ACC112 (cell line): ENCODE measurements at regions not wholly inside any gene's neighbourhood (a gene's known extent, or its start where the extent isn't known, plus 50 kb on each side); places are given as distances from the start of the nearest gene placed in this dataset.
A peak's percentile ranks its signal among the peaks of the same experiment; 100 is the strongest.

Experiments used
- H2AFZ ChIP-seq: fragments of 200-600 bp; sonication (generic); one replicate; pipeline ENCODE4 v1.6.0; 2017; ENCODE audit warnings: antibody characterized with exemption, low read length; ENCODE audit not compliant: unreplicated experiment
- H3K27ac ChIP-seq: fragments of 200-600 bp; sonication (generic); 2 replicates; pipeline ENCODE4 v1.5.1; 2014; ENCODE audit warnings: low read depth, mild to moderate bottlenecking, antibody characterized with exemption, low read length, moderate library complexity
- H3K27me3 ChIP-seq: fragments of 200-600 bp; sonication (generic); 2 replicates; pipeline ENCODE4 v1.6.1; 2014; ENCODE audit warnings: mild to moderate bottlenecking, antibody characterized with exemption, low read length, moderate library complexity, mixed read lengths; ENCODE audit not compliant: insufficient read depth
- H3K36me3 ChIP-seq: fragments of 200-600 bp; sonication (generic); 2 replicates; pipeline ENCODE4 v1.6.1; 2016; ENCODE audit warnings: mild to moderate bottlenecking, antibody characterized with exemption, low read length, moderate library complexity, mixed read lengths; ENCODE audit not compliant: insufficient read depth
- H3K4me1 ChIP-seq: fragments of 200-600 bp; sonication (generic); one replicate; pipeline ENCODE4 v1.6.1; 2016; ENCODE audit warnings: low read length, mixed read lengths; ENCODE audit not compliant: insufficient read depth, unreplicated experiment, control insufficient read depth
- H3K4me3 ChIP-seq: fragments of 200-600 bp; sonication (generic); 2 replicates; pipeline ENCODE4 v1.5.1; 2014; ENCODE audit warnings: mild to moderate bottlenecking, low read depth, low read length
- H3K79me2 ChIP-seq: fragments of 200-600 bp; sonication (generic); one replicate; pipeline ENCODE4 v1.6.0; 2016; ENCODE audit warnings: low read length; ENCODE audit not compliant: control insufficient read depth, unreplicated experiment, insufficient read depth

DNA sequence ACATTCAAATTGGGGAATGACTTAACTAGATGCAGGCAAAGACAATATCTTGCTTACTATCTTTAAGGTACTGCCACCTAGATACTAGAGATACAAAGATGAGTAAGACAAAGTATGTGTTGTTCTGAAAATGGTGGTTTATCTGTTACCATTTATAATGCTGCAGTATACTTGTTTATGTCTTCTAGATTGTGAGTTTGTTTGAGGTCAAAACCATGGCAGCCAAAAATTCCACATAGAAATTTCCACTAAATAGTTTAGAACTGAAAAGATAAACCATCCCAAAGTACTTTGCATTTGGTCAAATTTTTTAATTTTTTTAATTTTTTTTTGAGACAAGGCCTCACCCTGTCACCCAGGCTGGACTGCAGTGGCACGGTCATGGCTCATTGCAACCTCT is 150.8 kb downstream of the SOX4 start:
- H3K79me2 ChIP-seq: no peaks in the 10 kb centered on the region
- no peak overlapping the region for H3K4me3 ChIP-seq
- H3K4me1 ChIP-seq: peaks cover 23% of the 10 kb centered on the region
- H3K27me3 ChIP-seq: no peaks in the 10 kb centered on the region
- no peak overlapping the region for H2AFZ ChIP-seq
- H3K36me3 ChIP-seq: no peaks in the 10 kb centered on the region
- H3K27ac ChIP-seq: no peak overlapping the region

DNA sequence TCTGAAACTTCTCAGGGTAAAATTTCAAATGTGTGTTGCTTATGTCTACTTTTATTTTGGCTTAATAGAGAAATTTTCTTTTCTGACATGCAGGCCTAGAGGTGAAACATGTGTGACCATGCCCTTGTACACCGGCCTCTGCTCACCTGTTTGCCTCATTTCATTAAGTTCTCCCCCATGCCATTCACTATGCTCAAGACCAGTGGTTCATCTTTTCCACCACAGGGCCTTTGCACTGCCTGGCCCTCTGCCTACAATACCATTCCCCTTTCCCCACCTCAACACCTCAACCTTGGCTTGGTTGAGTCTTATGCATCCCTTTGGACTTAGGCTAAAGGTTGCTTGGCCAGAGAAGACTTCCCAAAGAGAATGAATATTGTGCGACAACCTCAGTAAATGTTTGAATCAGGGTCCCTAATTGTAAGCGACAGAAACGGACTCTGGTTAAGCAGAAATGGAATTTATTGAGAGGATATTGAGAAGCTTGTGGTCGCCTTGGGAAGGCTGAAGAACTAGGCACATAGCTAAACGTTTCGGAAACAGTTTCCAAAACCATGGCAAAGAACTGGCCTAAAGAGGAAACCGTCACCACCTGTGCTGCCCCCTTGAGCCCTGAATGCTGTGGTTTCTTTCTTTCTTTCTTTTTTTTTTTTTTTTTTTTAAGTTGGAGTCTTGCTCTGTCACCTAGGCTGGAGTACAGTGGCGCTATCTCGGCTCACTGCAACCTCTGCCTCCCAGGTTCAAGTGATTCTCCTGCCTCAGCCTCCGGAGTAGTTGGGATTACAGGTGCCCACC is 152.2 kb downstream of the SOX4 start:
- no peak overlapping the region for H3K27ac ChIP-seq
- H3K36me3 ChIP-seq: no peaks in the 10 kb centered on the region
- no peaks in the 10 kb centered on the region for H3K27me3 ChIP-seq
- H3K79me2 ChIP-seq: no peaks in the 10 kb centered on the region
- H3K4me3 ChIP-seq: no peak overlapping the region
- no peak overlapping the region for H2AFZ ChIP-seq
- peaks cover 23% of the 10 kb centered on the region for H3K4me1 ChIP-seq

DNA sequence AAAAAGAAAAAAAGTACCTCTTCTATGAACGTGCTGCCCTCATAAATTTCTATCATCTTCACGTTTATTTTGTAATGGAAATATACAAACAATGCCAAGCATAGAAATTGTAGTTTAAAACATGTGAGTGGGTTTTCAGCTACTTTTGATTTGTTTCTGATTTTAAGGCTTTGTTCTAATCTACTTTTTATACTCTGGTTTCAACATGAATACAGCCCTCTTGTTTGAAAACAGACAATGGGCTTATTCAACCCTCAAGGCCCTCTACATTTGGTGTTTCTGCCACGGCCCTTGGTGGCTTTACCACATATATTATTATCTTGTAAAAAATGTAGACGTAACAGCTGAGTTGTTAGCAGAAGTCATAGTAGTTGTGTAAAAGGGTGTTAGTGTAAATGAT is 153.9 kb downstream of the SOX4 start:
- no peak overlapping the region for H3K4me3 ChIP-seq
- H3K27me3 ChIP-seq: no peaks in the 10 kb centered on the region
- H3K79me2 ChIP-seq: no peaks in the 10 kb centered on the region
- no peak overlapping the region for H3K27ac ChIP-seq
- H2AFZ ChIP-seq: no peak overlapping the region
- H3K4me1 ChIP-seq: peaks cover 22% of the 10 kb centered on the region
- H3K36me3 ChIP-seq: no peaks in the 10 kb centered on the region

DNA sequence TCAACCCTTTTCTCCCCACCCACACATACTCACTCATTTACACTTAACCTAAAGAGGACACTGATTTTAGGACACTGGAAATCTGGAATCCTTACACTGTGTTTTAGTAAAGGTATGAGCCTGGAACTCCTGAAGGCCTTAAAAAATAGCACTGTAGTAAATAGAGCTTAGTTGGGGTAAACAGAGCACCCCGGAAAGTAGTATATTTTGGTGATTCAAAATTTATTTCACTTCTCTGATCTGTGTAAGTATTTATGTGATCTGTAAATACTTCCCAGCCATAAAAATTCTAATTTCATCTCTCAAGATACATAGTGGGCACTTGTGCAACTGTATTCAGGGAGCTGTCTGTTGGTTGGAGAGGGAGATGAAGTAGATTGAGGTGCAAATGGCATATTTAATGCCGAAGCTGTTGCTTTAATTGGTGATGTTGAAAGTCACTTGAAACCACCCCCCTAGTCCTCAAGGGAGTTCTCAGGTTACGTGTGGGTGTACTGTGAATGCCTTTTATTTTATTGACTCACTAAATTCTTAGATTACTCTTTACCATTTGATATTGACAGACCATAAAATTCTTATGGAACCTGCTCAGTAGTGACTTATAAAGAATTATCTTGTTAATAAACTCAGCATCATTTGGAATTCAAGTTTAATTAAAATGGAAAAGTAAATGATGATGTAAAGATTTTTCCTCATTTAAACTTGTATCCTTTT is 154.9 kb downstream of the SOX4 start:
- Histone ChIP-seq H3K36me3 (no peaks in the 10 kb centered on the region), H2AFZ (no peak overlapping the region), H3K79me2 (no peaks in the 10 kb centered on the region), H3K4me1 (peaks cover 29% of the 10 kb centered on the region), H3K27me3 (no peaks in the 10 kb centered on the region), H3K27ac (no peak overlapping the region), H3K4me3 (no peak overlapping the region)

DNA sequence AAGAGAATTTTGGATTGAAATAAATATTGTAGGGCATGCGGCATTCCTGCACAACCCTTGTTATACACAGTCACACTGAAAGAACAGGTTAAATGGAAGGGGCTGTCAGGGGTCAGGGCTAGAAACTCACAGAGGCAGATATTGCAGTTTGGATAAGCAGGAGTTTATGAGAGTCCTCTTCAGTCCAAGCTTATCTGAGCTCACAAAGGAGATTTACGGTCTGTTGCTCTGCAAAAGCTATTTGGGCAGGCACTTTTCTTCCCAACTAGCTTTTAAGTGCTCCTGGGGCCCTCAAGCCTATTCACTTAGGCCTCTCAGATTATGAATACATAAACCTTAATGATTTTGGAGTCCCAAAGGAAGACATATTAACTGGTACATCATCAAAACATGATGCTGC is 156.2 kb downstream of the SOX4 start:
- Histone ChIP-seq H2AFZ (no peak overlapping the region), H3K36me3 (no peaks in the 10 kb centered on the region), H3K27me3 (no peaks in the 10 kb centered on the region), H3K4me3 (no peak overlapping the region), H3K4me1 (peaks cover 41% of the 10 kb centered on the region), H3K27ac (no peak overlapping the region), H3K79me2 (no peaks in the 10 kb centered on the region)

DNA sequence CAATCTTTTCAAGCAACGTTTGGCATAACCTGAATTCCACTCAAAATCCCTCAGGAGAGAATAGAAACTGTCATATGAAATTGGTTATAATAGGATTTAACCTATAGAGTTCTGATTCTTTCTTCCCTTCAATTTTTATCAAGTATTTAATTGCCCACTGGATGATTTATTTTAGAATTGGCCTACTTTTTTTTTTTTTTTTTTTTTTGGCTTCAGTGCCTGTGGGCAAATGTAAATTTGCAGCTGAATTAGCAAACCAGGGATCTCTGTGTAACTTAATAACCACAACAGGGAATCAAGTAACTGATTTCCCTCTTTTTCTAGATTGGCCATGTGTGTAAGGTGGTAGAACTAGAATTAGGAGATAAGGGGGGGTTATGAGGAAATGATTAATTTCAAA is 157.0 kb downstream of the SOX4 start:
- H3K79me2 ChIP-seq: no peaks in the 10 kb centered on the region
- no peak overlapping the region for H3K4me3 ChIP-seq
- H3K36me3 ChIP-seq: no peaks in the 10 kb centered on the region
- H2AFZ ChIP-seq: no peak overlapping the region
- H3K4me1 ChIP-seq: peaks cover 49% of the 10 kb centered on the region
- no peak overlapping the region for H3K27ac ChIP-seq
- no peaks in the 10 kb centered on the region for H3K27me3 ChIP-seq

DNA sequence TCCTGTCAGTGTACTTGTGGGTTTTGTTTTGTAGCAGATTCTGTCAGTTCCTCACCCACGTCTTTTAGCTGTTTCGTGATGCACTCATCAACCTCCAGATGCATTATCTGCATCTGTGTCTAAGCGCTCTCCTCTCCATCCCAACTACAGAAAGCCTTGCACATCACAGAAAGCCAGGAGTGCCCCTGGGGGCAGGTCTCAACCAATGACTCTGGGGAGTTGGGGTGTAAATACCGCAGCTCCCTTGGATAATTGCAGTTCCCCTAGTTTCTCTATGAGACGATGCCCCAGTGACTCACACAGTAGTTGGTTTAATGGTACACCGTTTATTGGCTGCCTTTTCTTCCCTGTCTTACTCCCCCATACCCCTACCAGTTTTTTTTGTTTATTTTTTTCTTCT is 158.1 kb downstream of the SOX4 start:
- Histone ChIP-seq H3K27ac (no peak overlapping the region), H3K79me2 (no peaks in the 10 kb centered on the region), H3K4me3 (no peak overlapping the region), H3K27me3 (no peaks in the 10 kb centered on the region), H2AFZ (no peak overlapping the region), H3K4me1 (peaks cover 49% of the 10 kb centered on the region), H3K36me3 (no peaks in the 10 kb centered on the region)

DNA sequence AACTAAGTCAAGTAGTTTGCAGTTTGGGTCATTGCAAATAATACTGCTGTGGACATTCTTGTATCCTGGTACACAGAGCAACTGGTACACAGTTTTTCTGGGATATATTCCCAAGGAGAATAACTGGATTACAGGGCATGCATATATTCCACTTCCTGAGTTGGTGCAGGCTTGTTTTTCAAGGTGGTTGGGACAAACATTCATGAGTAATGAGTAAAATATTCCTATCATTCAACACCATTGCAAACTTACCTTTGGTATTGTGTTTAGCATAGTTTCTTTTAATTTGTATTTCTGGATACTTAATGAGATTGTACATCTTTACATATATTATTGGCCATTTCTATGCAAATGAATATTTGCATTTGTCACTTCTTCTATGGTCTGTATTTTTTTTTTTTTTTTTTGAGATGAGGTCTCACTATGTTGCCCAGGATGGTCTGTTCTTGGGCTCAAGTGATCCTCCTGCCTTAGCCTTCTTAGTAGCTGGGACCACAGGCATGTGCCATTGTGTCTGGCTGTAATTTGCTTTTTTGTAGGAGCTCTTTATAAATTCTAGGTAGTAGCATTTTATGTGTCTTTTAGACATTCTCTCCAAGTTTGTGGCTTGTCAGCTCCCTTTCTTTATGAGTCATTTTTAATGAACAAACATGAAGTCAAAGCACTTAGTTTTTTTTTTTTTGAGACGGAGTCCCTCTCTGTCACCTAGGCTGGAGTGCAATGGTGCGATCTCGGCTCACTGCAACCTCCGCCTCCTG is 158.7 kb downstream of the SOX4 start:
- peaks cover 49% of the 10 kb centered on the region for H3K4me1 ChIP-seq
- no peaks in the 10 kb centered on the region for H3K36me3 ChIP-seq
- no peak overlapping the region for H3K4me3 ChIP-seq
- H3K27ac ChIP-seq: no peak overlapping the region
- no peak overlapping the region for H2AFZ ChIP-seq
- no peaks in the 10 kb centered on the region for H3K79me2 ChIP-seq
- no peaks in the 10 kb centered on the region for H3K27me3 ChIP-seq

DNA sequence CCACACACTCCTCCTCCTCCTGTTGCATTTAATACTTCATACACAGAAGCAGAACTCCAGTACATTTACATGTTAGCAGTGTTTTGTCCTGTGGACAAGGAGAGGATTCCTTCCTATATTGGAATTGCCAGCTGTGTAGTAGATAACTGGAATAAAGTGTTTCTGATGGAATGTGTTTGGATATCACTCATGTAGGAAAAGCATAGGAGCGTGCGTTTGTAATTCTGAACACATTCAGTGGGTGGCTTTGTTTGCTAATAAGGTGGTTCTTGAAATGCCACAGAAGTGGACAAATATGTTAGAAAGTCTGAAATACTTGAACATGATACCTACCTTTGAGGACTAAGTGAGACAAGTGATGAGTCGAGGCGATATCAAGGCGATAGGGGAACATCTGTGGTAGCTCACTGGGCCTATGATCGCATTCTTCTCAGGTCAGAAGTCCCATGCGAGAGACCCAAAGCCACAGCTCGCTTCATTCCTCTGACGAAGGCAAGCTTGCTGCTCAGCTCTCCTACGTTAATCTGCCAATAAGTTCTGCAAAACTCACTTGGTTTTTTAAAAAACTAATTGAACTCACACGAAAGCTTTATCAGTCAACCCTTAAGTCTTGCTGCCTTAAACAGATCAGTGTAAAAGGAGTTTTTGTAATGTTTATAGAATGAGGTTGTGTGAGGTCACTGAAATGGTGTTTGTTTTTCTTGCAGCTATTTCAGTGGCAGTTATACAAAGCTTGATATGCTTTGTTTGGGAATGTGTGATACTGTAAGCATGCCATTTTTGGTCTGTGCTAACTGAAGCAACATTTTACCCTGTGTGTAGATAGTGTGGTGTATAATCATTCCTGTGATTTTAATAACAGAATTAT is 159.9 kb downstream of the SOX4 start:
- Histone ChIP-seq H3K4me3 (no peak overlapping the region; the same call in 1 of the 2 replicates), H3K27me3 (no peaks in the 10 kb centered on the region), H3K27ac (peak overlapping the region; percentile 48), H3K36me3 (no peaks in the 10 kb centered on the region), H3K4me1 (peaks cover 45% of the 10 kb centered on the region), H2AFZ (peak overlapping the region; percentile 63), H3K79me2 (no peaks in the 10 kb centered on the region)

DNA sequence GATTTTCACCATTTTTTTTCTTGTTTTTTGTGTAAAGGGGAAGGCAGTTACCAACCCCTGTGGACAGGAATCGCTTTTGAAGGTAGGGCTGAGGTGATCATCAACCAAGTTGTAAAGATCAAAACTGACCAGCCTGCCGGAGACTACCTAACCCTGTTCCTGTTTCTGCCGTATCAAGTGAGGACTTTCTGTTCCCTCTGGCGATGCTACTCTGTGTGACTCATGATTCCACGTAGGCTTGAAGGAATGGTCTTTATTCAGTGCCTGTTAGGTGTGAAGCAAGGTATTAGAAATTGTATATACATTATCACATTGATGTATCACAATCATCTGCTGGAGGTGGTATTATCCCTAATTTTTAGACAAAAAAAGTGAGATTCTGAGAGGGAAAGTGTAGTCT is 161.3 kb downstream of the SOX4 start:
- Histone ChIP-seq H3K27ac (peak overlapping the region; percentile 48; the same call in 1 of the 2 replicates), H2AFZ (peak overlapping the region; percentile 44), H3K4me1 (peaks cover 41% of the 10 kb centered on the region), H3K36me3 (no peaks in the 10 kb centered on the region), H3K4me3 (no peak overlapping the region), H3K27me3 (no peaks in the 10 kb centered on the region), H3K79me2 (no peaks in the 10 kb centered on the region)
